ENCODE measurements at regions not wholly inside any gene's neighbourhood (a gene's known extent, or its start where the extent isn't known, plus 50 kb on each side); places are given as distances from the start of the nearest gene placed in this dataset.
"Not testable (repeated sequence)": the region's sequence is repeated elsewhere in the genome, so short reads cannot be mapped to it uniquely, and the experiment has no call there.

DNA sequence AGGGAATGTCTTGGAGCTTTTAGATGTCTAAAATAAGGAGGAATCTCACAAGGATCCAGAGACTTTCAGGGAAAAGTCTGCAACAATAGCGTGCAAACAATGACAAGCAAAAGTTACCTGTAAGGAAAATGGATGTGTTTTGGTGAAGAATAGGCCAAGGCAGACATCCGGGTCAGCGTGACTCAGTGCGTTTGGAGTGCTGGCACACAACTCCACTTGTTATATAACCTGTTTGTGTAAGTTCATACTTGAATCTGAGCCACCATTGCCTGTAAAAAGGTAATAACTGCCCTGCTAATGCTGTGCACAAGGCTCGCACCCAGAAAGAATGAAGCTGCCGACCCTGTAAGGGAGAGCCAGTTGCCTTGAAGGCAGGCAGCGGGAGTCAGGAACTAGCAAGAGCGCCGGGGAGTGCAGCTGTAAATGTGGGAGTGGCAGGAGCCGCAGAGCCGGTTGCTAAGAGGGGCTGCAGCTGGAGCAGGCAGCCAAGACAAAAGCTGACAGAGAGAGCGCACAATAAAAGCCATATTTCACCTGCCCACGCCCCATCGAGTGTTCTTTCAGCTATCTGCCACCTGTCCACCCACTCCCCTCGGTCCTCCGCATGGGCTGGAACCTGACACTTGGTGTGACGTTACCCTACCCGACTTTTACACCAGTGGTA lies 638.5 kb upstream of the MIS18BP1 start:
- Histone ChIP-seq H3K9me3 (replicated peaks; ENCODE audit: control insufficient read depth, insufficient read depth, low read length) (no peaks in the 10 kb centered on the region), H3K27ac (ENCODE audit: insufficient read depth, low read depth, low read length) (no peak overlapping the region), H3K27me3 (ENCODE audit: control insufficient read depth in 2 of 2, insufficient read depth in 2 of 2, low read length in 2 of 2) (no peaks in the 10 kb centered on the region), H3K4me3 (replicated peaks in 1 of 3; ENCODE audit: insufficient read depth in 1 of 3, low read depth in 1 of 3, low read length in 3 of 3) (no peak overlapping the region), H3K9ac (replicated peaks; ENCODE audit: extremely low read depth, insufficient read depth, low read length) (no peak overlapping the region), H2AFZ (ENCODE audit: low read depth, low read length) (no peak overlapping the region), H4K20me1 (replicated peaks; ENCODE audit: control insufficient read depth, extremely low read depth, insufficient read depth, low read length) (no peaks in the 10 kb centered on the region), H3K36me3 (ENCODE audit: control insufficient read depth in 2 of 2, extremely low read depth in 1 of 2, insufficient read depth in 2 of 2, low read length in 2 of 2) (no peaks in the 10 kb centered on the region), H3K9me1 (replicated peaks; ENCODE audit: control insufficient read depth, extremely low read depth, insufficient read depth, low read length) (no peaks in the 10 kb centered on the region), H3K4me2 (ENCODE audit: insufficient read depth, low read length) (no peak overlapping the region), H3K79me2 (ENCODE audit: control insufficient read depth, insufficient read depth, low read length) (no peaks in the 10 kb centered on the region), H3K4me1 (ENCODE audit: control insufficient read depth, extremely low read depth, insufficient read depth, low read length) (no peaks in the 10 kb centered on the region)
- DNase-seq (ENCODE audit: low read depth, low spot score): no peak
- TF ChIP-seq MYC (IDR thresholded peaks at IDR 0.05; ENCODE audit: low read depth, low read length): no peak
- TF ChIP-seq EZH2 (IDR thresholded peaks at IDR 0.05; ENCODE audit: borderline replicate concordance, low read depth, low read length, severe bottlenecking): no peak
- TF ChIP-seq GATA2 (IDR thresholded peaks at IDR 0.05; ENCODE audit: insufficient read depth, insufficient read length, low read depth, low read length): no peak
- no peak for TF ChIP-seq JUN (IDR thresholded peaks at IDR 0.05; ENCODE audit: borderline replicate concordance, insufficient read depth, insufficient read length, low read depth)
- TF ChIP-seq, protein P1, sequence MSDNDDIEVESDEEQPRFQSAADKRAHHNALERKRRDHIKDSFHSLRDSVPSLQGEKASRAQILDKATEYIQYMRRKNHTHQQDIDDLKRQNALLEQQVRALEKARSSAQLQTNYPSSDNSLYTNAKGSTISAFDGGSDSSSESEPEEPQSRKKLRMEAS (IDR thresholded peaks at IDR 0.05; ENCODE audit: insufficient read depth, insufficient read length): no peak
- no peak for TF ChIP-seq POLR2AphosphoS5 (IDR thresholded peaks at IDR 0.05; ENCODE audit: insufficient read depth, low read depth, low read length)
- TF ChIP-seq FOS (IDR thresholded peaks at IDR 0.05; ENCODE audit: borderline replicate concordance, insufficient read depth, low read length): no peak
- TF ChIP-seq POLR2A (IDR thresholded peaks at IDR 0.05; ENCODE audit: low read depth, low read length): no peak
- TF ChIP-seq, protein P2, sequence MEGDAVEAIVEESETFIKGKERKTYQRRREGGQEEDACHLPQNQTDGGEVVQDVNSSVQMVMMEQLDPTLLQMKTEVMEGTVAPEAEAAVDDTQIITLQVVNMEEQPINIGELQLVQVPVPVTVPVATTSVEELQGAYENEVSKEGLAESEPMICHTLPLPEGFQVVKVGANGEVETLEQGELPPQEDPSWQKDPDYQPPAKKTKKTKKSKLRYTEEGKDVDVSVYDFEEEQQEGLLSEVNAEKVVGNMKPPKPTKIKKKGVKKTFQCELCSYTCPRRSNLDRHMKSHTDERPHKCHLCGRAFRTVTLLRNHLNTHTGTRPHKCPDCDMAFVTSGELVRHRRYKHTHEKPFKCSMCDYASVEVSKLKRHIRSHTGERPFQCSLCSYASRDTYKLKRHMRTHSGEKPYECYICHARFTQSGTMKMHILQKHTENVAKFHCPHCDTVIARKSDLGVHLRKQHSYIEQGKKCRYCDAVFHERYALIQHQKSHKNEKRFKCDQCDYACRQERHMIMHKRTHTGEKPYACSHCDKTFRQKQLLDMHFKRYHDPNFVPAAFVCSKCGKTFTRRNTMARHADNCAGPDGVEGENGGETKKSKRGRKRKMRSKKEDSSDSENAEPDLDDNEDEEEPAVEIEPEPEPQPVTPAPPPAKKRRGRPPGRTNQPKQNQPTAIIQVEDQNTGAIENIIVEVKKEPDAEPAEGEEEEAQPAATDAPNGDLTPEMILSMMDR (IDR thresholded peaks at IDR 0.05; ENCODE audit: extremely low read depth in 1 of 2, insufficient read depth in 1 of 2, low read depth in 1 of 2, low read length in 2 of 2): no peak
- no peak for FAIRE-seq
- ChIA-PET POLR2A (no interaction called here), CTCF (no interaction called here)
- dilution Hi-C loops (cut with MboI; ENCODE audit: extremely low pct_ligation_motif_present, low sequenced_read_pairs) (no loop called here), intact Hi-C loops (cut with micrococcal nuclease) (no loop called here)
- BruUV-seq (replicated peaks): no TSS peak

DNA sequence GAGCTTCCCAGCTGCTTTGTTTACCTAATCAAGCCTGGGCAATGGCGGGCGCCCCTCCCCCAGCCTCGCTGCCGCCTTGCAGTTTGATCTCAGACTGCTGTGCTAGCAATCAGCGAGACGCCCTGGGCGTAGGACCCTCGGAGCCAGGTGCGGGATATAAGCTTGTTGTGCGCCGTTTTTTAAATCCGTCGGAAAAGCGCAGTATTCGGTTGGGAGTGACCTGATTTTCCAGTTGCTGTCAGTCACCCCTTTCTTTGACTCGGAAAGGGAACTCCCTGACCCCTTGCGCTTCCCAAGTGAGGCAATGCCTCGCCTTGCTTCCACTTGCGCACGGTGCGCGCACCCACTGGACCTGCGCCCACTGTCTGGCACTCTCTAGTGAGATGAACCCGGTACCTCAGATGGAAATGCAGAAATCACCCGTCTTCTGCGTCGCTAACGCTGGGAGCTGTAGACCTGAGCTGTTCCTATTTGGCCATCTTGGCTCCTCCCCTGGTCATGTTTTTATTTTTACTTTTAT lies 635.8 kb upstream of the MIS18BP1 start:
- dilution Hi-C loops (cut with MboI; ENCODE audit: extremely low pct_ligation_motif_present, low sequenced_read_pairs); H2AFZ ChIP-seq (ENCODE audit: low read depth, low read length); H3K4me2 ChIP-seq (ENCODE audit: insufficient read depth, low read length); H3K4me1 ChIP-seq (ENCODE audit: control insufficient read depth, extremely low read depth, insufficient read depth, low read length); H3K79me2 ChIP-seq (ENCODE audit: control insufficient read depth, insufficient read depth, low read length); H3K9me3 ChIP-seq (replicated peaks; ENCODE audit: control insufficient read depth, insufficient read depth, low read length); H3K27me3 ChIP-seq (ENCODE audit: control insufficient read depth in 2 of 2, insufficient read depth in 2 of 2, low read length in 2 of 2); H3K9ac ChIP-seq (replicated peaks; ENCODE audit: extremely low read depth, insufficient read depth, low read length); H4K20me1 ChIP-seq (replicated peaks; ENCODE audit: control insufficient read depth, extremely low read depth, insufficient read depth, low read length); BruUV-seq (replicated peaks); H3K9me1 ChIP-seq (replicated peaks; ENCODE audit: control insufficient read depth, extremely low read depth, insufficient read depth, low read length); FAIRE-seq; DNase-seq (ENCODE audit: low read depth, low spot score); H3K36me3 ChIP-seq (ENCODE audit: control insufficient read depth in 2 of 2, extremely low read depth in 1 of 2, insufficient read depth in 2 of 2, low read length in 2 of 2); H3K4me3 ChIP-seq (replicated peaks in 1 of 3; ENCODE audit: insufficient read depth in 1 of 3, low read depth in 1 of 3, low read length in 3 of 3); CTCF ChIA-PET; H3K27ac ChIP-seq (ENCODE audit: insufficient read depth, low read depth, low read length); POLR2A ChIA-PET; intact Hi-C loops (cut with micrococcal nuclease): not testable (repeated sequence)

Data from endothelial cell of umbilical vein (primary cell).